ENCODE measurements at regions not wholly inside any gene's neighbourhood (a gene's known extent, or its start where the extent isn't known, plus 50 kb on each side); places are given as distances from the start of the nearest gene placed in this dataset.

DNA sequence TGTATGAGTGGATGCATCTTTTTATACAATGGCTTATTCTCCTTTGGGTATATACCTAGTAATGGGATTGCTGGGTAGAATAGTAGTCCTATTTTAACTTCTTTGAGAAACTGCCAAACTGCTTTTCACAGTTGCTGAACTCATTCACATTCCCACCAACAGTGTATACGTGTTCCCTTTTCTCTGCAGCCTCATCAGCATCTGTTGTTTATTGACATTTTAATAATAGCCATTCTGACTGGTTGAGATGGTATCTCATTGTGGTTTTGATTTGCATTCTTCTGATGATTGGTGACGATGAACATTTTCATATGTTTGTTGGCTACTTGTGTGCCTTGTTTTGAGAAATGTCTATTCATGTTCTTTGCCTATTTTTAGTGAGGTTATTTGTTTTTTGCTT is 687.0 kb upstream of the EPHA5 start:
- TF ChIP-seq, protein P1, sequence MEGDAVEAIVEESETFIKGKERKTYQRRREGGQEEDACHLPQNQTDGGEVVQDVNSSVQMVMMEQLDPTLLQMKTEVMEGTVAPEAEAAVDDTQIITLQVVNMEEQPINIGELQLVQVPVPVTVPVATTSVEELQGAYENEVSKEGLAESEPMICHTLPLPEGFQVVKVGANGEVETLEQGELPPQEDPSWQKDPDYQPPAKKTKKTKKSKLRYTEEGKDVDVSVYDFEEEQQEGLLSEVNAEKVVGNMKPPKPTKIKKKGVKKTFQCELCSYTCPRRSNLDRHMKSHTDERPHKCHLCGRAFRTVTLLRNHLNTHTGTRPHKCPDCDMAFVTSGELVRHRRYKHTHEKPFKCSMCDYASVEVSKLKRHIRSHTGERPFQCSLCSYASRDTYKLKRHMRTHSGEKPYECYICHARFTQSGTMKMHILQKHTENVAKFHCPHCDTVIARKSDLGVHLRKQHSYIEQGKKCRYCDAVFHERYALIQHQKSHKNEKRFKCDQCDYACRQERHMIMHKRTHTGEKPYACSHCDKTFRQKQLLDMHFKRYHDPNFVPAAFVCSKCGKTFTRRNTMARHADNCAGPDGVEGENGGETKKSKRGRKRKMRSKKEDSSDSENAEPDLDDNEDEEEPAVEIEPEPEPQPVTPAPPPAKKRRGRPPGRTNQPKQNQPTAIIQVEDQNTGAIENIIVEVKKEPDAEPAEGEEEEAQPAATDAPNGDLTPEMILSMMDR (conservative IDR thresholded peaks at IDR 0.05; ENCODE audit: low read depth, low read length): no peak
- H3K4me3 ChIP-seq (ENCODE audit: low read length): no peak overlapping the region
- DNase-seq (ENCODE audit: low read depth): no peak

DNA sequence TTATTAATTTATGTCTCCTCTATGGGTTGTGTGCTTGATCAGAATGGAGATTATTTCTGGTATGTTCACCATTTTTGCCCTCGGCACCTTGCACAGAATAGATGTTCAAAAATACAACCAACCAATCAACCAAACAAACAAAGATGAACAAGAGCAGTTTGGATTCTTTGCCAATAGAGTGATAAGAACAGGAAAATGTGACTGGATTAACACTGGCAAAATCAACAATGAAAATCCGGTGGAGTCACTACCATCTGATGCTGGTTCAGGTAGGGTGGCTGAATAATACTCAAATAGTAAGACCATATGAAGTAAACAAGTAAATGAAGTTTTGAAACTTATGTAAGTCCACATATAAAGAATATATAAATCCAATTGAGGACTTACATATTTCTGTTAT is 685.0 kb upstream of the EPHA5 start:
- TF ChIP-seq, protein P1 (conservative IDR thresholded peaks at IDR 0.05; ENCODE audit: low read depth, low read length): no peak
- no peak overlapping the region for H3K4me3 ChIP-seq (ENCODE audit: low read length)
- no peak for DNase-seq (ENCODE audit: low read depth)

DNA sequence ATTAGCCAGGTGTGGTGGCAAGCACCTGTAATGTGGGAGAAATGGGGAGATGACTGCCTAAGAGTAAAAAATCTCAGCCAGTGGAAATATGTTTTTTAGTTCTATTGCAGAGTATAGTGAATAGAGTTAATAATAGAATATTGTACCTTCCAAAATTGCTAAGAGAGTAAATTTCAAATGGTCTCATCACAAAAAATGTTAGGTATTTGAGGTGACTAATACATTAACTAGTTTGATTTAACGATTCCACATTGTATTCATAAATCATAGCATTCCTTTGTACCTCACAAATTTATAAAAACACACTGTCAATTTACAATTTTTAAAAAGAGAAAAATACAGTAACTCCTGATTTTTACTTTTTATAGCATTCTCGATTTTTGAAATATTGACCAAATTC is 681.5 kb upstream of the EPHA5 start:
- TF ChIP-seq, protein P1 (conservative IDR thresholded peaks at IDR 0.05; ENCODE audit: low read depth, low read length): no peak
- DNase-seq (ENCODE audit: low read depth): no peak
- H3K4me3 ChIP-seq (ENCODE audit: low read length): no peak overlapping the region

DNA sequence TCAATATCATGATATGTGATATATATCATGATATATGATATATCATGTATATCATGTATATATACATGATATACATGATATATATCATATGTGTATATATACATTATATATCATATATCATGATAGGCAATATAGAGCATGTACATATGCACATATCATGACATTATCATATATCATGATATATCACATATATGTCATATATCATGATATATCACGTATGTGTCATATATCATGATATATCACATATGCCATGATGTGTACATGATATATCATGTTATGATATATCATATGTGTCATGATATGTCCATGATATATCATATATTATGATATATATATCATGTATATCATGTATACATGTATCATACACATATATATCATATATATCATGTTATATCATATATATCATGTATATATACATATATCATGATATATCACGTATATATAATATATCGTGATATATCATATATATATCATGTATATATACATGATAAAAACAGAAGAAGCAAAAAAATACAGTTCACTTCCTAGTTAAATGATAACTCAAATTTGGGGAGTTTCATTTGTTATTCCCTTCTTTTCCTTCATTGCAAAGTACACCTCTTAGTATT is 670.1 kb upstream of the EPHA5 start:
- DNase-seq (ENCODE audit: low read depth): no peak
- TF ChIP-seq, protein P1 (conservative IDR thresholded peaks at IDR 0.05; ENCODE audit: low read depth, low read length): no peak
- H3K4me3 ChIP-seq (ENCODE audit: low read length): no peak overlapping the region

DNA sequence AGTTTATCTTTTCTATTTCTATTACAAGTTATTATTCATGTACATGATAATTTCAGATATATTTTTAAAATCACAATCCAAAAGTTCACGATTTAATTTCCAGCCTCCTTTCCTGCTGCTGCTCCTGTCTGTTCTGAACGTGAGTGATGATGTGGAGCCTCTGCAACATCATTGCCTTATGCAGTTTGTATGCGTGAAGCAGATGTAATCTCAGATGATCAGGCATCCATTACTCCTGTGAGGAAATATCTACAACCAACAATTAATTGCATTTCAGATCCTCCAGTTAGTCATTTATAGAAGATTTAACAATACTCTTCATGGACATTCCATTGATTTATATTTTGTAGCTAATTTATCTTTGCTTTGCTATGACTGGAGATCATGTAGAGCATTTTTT is 668.7 kb upstream of the EPHA5 start:
- DNase-seq (ENCODE audit: low read depth): no peak
- no peak overlapping the region for H3K4me3 ChIP-seq (ENCODE audit: low read length)
- TF ChIP-seq, protein P1 (conservative IDR thresholded peaks at IDR 0.05; ENCODE audit: low read depth, low read length): no peak

DNA sequence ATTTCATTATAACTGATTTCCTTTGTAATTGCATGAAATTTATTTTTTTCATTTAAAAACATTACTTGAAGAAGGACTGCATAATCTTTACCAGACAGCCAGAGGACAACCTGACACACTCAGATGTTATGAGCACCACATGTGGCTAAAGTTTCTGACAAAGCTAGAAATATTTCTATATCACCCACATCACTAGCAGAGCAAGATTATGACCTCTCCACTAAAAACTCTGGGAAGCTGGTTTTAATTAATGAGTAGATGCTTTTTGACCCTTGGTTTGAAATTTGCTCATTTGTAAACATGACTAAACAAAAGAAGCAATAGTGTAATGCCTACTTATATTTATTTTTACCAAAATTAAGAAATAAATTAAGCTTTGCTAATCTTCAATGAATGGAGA is 661.5 kb upstream of the EPHA5 start:
- H3K4me3 ChIP-seq (ENCODE audit: low read length): no peak overlapping the region
- no peak for DNase-seq (ENCODE audit: low read depth)
- TF ChIP-seq, protein P1 (conservative IDR thresholded peaks at IDR 0.05; ENCODE audit: low read depth, low read length): no peak

DNA sequence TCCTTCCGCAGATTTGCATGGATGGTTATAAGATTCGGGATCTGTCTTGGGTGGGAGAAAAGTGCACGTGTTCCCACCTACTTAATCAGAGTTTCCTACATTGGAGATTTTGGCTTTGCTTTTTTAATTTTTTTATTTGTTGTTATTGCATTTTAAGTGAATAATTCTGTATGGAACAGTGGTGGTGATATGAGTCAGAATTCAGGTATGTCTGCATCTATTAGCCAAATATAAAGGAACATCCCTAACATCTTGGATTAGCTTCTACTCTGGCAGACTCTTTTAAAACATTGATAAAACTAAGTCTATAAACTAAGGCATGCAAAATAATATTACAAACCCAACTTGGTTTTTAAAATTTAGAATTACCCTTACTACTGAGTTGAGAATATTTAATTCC is 659.8 kb upstream of the EPHA5 start:
- TF ChIP-seq, protein P1 (conservative IDR thresholded peaks at IDR 0.05; ENCODE audit: low read depth, low read length): no peak
- no peak overlapping the region for H3K4me3 ChIP-seq (ENCODE audit: low read length)
- no peak for DNase-seq (ENCODE audit: low read depth)

Data from retinal pigment epithelial cell (primary cell).